Parathyroid adenoma (tissue), 2 donors: ENCODE measurements at regions not wholly inside any gene's neighbourhood (a gene's known extent, or its start where the extent isn't known, plus 50 kb on each side); places are given as distances from the start of the nearest gene placed in this dataset.

Experiments used
- H2AFZ ChIP-seq: fragments of 300-600 bp; sonication (generic); one replicate; pipeline ENCODE4 v1.7.0; 2017; ENCODE audit warnings: antibody characterized with exemption, mild to moderate bottlenecking
- H3K27ac ChIP-seq: fragments of 300-600 bp; sonication (generic); one replicate; pipeline ENCODE4 v1.7.0; 2017
- H3K27me3 ChIP-seq: fragments of 300-600 bp; sonication (generic); one replicate; pipeline ENCODE4 v1.7.0; 2017; ENCODE audit warnings: low read length; ENCODE audit not compliant: control insufficient read depth, insufficient read depth
- H3K36me3 ChIP-seq: fragments of 300-600 bp; sonication (generic); one replicate; pipeline ENCODE4 v1.7.0; 2017; ENCODE audit warnings: low read length; ENCODE audit not compliant: control insufficient read depth, insufficient read depth
- H3K4me1 ChIP-seq: fragments of 300-600 bp; sonication (generic); one replicate; pipeline ENCODE4 v1.7.0; 2017; ENCODE audit warnings: control low read depth
- H3K4me2 ChIP-seq: fragments of 300-600 bp; sonication (generic); one replicate; pipeline ENCODE4 v1.7.0; 2017; ENCODE audit warnings: low read length
- H3K4me3 ChIP-seq: fragments of 300-600 bp; sonication (generic); one replicate; pipeline ENCODE4 v1.7.0; 2017; ENCODE audit warnings: low read depth, low read length
- H3K79me2 ChIP-seq: fragments of 300-600 bp; sonication (generic); one replicate; pipeline ENCODE4 v1.7.0; 2017; ENCODE audit warnings: control low read depth
- H3K9ac ChIP-seq: fragments of 300-600 bp; sonication (generic); one replicate; pipeline ENCODE4 v1.7.0; 2017; ENCODE audit warnings: mild to moderate bottlenecking
- H3K9me3 ChIP-seq: fragments of 300-600 bp; sonication (generic); one replicate; pipeline ENCODE4 v1.7.0; 2017; ENCODE audit warnings: low read length; ENCODE audit not compliant: control insufficient read depth
- TF ChIP-seq, protein P1 (sequence below): fragments of 300-600 bp; sonication (generic); IDR thresholded peaks from one replicate; pipeline ENCODE4 v1.7.0; 2017; ENCODE audit warnings: antibody characterized with exemption, mild to moderate bottlenecking
- donor health status: primary hyperparathyroidism.

- H3K36me3 ChIP-seq: no peaks in the 10 kb centered on the region
These were observed 191.2 kb downstream of the METTL4 start for GRCh38 chr18:2380101-2380500.

DNA sequence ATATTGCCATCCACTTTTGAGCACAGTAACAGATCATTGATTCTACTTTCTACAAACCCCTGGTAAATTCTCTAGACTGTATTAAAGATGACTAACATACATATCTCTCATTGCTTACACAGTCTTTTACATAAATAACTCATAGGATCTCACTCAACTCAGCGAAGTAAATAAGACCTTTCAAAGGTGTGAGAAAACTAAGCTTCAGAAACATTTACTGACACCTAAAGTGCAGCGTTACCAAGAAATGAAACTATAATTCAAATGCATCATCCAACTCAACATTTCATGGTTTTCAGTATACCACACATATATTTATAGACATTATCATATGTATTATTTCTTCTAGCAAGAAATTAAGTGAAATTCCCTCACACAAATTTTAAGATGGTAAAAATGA is 189.8 kb downstream of the METTL4 start:
- H3K79me2 ChIP-seq: no peaks in the 10 kb centered on the region
- H3K4me1 ChIP-seq: no peaks in the 10 kb centered on the region
- H3K4me2 ChIP-seq: no peak overlapping the region
- TF ChIP-seq, protein P1, sequence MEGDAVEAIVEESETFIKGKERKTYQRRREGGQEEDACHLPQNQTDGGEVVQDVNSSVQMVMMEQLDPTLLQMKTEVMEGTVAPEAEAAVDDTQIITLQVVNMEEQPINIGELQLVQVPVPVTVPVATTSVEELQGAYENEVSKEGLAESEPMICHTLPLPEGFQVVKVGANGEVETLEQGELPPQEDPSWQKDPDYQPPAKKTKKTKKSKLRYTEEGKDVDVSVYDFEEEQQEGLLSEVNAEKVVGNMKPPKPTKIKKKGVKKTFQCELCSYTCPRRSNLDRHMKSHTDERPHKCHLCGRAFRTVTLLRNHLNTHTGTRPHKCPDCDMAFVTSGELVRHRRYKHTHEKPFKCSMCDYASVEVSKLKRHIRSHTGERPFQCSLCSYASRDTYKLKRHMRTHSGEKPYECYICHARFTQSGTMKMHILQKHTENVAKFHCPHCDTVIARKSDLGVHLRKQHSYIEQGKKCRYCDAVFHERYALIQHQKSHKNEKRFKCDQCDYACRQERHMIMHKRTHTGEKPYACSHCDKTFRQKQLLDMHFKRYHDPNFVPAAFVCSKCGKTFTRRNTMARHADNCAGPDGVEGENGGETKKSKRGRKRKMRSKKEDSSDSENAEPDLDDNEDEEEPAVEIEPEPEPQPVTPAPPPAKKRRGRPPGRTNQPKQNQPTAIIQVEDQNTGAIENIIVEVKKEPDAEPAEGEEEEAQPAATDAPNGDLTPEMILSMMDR: no peak
- H3K27ac ChIP-seq: no peak overlapping the region
- H3K36me3 ChIP-seq: no peaks in the 10 kb centered on the region
- H3K27me3 ChIP-seq: no peaks in the 10 kb centered on the region
- no peak overlapping the region for H3K9ac ChIP-seq
- H2AFZ ChIP-seq: no peak overlapping the region
- peaks cover under 1% of the 10 kb centered on the region for H3K9me3 ChIP-seq
- H3K4me3 ChIP-seq: no peak overlapping the region

More at GRCh38 chr18:2380101-2380500, 191.2 kb downstream of the METTL4 start:
- Histone ChIP-seq H3K27me3 (no peaks in the 10 kb centered on the region), H3K9ac (no peak overlapping the region), H3K79me2 (no peaks in the 10 kb centered on the region), H3K9me3 (no peaks in the 10 kb centered on the region), H3K4me3 (no peak overlapping the region), H3K27ac (no peak overlapping the region), H2AFZ (no peak overlapping the region), H3K4me1 (no peaks in the 10 kb centered on the region), H3K4me2 (no peak overlapping the region)
- TF ChIP-seq, protein P1: no peak

DNA sequence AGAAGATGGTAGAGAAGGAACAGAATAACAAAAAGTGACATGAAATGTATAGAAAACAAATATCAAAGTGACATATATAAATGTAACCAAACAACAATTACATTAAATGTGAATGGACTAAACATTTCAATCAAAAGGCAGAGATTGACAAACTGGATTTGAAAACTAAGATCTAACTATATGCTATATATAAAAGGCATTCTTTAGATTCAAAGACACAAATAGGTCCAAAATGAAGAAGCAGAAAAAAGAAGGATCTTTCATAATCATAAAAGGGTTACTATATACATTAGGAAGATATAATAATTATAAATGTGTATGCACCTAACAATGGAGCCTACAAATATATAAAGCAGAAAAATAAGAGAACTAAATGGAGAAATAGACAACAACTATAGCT is 183.7 kb downstream of the METTL4 start:
- Histone ChIP-seq H3K4me1 (no peaks in the 10 kb centered on the region), H3K27ac (no peak overlapping the region), H3K9ac (no peak overlapping the region), H3K27me3 (no peaks in the 10 kb centered on the region), H3K4me2 (no peak overlapping the region), H2AFZ (no peak overlapping the region), H3K36me3 (no peaks in the 10 kb centered on the region), H3K4me3 (no peak overlapping the region), H3K79me2 (no peaks in the 10 kb centered on the region), H3K9me3 (peaks cover 5% of the 10 kb centered on the region)
- TF ChIP-seq, protein P1: no peak

DNA sequence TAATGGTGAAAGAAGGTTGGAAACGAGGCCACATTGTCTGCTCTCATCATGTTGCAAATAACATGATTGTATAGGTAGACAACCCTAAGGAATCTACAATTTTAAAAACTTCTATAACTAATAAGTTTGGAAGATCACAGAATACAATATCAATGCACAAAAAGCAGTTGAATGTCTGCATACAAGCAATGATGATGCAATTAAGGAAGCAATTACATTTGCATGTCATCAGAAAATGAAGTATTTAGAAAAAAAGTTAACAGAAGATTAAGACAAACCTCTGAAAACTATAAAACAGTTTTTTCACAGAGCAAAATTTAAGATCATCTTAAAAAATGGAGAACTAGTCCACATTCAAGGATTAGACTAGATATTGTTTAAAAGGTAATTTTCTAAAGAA is 181.1 kb downstream of the METTL4 start:
- Histone ChIP-seq H3K9me3 (peaks cover 5% of the 10 kb centered on the region), H2AFZ (no peak overlapping the region), H3K27ac (no peak overlapping the region), H3K9ac (no peak overlapping the region), H3K36me3 (no peaks in the 10 kb centered on the region), H3K4me1 (no peaks in the 10 kb centered on the region), H3K4me2 (no peak overlapping the region), H3K4me3 (no peak overlapping the region), H3K79me2 (no peaks in the 10 kb centered on the region), H3K27me3 (no peaks in the 10 kb centered on the region)
- TF ChIP-seq, protein P1: no peak

GRCh38 chr18:2391470-2391869 is 179.8 kb downstream of the METTL4 start:
- no peak overlapping the region for H3K4me2 ChIP-seq
- TF ChIP-seq, protein P1: no peak
- no peaks in the 10 kb centered on the region for H3K4me1 ChIP-seq
- no peak overlapping the region for H3K9ac ChIP-seq
- no peak overlapping the region for H2AFZ ChIP-seq
- no peaks in the 10 kb centered on the region for H3K36me3 ChIP-seq
- H3K79me2 ChIP-seq: no peaks in the 10 kb centered on the region
- peaks cover 5% of the 10 kb centered on the region for H3K9me3 ChIP-seq
- no peak overlapping the region for H3K4me3 ChIP-seq
- no peak overlapping the region for H3K27ac ChIP-seq
- no peaks in the 10 kb centered on the region for H3K27me3 ChIP-seq
